NCI-H146 treated with DMSO at 0.1 percent for 48 hours (cell line): ENCODE measurements at regions not wholly inside any gene's neighbourhood (a gene's known extent, or its start where the extent isn't known, plus 50 kb on each side); places are given as distances from the start of the nearest gene placed in this dataset.
"Not testable (repeated sequence)": the region's sequence is repeated elsewhere in the genome, so short reads cannot be mapped to it uniquely, and the experiment has no call there.

ENCODE experiments used
- DNase-seq: peaks from one replicate; lab custom pipeline; 2025; ENCODE audit not compliant: unreplicated experiment; lab: John Stamatoyannopoulos, UW

DNA sequence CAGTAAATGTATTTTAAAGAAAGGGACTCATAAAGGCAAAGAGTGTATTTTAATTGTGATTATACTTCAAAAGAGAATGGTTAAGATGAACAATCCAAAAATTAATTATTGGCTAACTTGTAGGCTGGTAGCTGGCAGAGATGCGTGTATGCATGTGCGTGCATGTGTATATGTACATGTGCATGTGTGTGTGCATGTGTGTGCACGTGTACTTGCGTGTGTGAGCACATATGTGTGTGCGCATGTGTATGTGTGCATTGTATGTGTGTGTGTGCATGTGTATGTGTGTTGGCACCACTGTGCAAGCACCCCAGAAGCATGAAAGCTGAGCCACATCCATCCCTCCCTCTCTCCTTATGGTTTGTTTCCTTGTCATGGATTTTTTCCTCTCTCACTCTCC lies 83.0 kb upstream of the SLC1A3 start:
- DNase-seq = no peak

DNA sequence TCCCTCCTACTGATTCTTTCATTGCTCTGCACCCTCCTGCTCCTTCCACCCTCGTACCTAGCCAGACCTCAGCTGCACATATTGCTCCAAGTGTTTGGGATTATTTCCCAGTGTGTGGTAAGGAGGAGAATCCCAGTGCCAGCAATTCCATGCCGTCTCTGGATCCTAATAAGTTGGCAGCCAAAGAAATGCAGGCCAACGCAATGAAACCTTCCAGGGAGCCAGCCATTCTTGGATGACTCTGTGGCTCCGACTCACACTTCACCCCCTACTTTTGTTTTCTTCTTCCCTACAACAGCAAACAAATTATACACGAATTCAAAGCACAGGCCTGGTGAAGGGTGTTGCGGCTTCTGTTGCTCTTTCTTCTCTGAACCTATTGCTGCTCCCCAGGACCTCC lies 82.5 kb upstream of the SLC1A3 start:
- no peak for DNase-seq

DNA sequence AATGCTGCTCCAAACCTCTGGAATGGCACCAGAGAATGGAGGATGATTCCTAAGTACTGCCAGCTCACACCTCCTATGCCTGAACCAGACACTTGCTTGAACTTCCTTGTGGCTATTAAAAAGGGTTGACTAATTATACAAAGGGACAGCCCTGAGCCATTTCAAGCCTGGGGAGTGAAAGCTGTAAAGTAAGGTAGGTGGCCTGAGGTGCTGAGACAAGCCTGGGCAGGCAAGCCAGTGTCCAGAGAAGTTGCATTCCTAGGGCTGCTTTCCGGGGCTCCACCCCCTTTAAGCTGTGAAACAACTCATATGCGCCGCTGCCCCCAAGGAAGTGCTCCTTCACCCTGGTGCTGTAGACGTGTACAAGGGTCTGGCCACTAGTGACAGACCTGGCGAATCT lies 79.9 kb upstream of the SLC1A3 start:
- DNase-seq = no peak

DNA sequence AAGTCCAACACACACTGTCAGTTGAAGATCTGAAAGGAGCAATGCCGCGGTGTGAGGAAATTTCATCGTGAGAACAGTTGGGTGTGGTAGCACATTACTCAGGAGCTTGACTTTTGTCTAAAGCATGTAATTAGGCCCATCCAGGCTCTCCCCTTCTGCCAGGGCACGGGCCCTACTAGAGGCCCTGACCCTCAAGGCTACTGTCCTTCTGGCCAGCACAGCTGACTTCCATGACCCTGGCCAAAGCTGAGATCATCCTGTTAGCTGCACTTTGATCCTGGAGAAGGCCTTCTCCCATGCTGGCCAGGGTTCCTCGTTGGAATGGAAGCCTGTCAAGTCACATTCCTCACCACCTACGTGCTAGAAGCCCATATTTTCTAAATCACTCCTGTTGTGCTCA lies 77.8 kb upstream of the SLC1A3 start:
- no peak for DNase-seq

DNA sequence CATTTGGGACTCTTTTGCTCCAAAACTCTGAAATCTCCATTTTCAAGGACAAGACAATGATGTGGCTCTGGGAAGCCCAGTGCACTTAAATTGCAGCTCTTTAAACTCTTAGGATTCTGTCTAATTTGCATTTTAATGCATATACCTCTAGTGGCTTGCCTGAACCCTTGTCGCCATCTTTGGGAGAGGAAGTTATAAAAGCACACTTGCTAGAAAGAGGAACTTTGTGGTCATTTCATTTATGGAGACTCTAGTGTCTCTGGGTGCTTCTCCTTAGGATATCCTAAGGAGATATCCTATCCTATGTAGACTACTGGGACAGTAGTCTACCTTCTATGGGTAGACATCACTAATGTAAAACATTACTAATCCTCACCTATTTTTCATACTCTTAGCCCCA lies 77.3 kb upstream of the SLC1A3 start:
- DNase-seq = no peak

DNA sequence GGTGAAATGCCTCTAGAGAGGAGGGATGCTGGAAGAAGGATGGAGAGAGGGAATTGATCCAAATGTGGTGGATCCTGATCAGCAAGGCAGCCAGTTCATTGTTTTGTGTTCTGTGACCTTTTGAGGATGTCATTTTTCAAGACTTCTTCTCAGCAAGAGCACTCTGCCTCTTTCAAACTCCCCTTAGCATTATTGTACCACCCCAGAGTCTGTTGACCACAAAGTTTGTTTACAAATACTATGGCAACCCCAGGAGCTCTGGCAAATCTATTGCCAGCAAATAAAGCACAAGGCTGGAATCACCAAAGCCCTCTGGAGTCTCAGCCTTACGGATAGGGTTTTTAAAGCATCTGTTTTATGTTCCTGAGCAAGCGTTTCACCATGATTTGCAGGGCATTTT lies 76.2 kb upstream of the SLC1A3 start:
- no peak for DNase-seq

DNA sequence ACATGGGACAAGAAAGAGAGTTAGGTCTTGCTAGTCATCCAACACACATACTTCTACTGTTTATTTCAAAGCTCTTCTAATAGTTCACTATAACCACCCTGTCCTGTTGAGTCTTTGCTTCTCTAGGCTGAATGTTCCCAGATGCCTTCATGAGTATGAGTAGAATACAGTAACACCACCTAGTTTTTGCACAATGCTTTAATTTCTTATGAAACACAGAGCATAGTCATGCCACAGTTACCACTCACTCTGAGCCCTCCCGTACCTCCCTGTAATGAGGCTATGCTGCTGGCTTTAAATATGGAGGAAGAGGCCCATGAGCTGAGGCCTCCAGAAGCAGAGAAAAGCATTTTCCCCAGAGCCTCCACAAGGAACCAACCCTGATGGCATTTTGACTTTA lies 75.0 kb upstream of the SLC1A3 start:
- DNase-seq = no peak

DNA sequence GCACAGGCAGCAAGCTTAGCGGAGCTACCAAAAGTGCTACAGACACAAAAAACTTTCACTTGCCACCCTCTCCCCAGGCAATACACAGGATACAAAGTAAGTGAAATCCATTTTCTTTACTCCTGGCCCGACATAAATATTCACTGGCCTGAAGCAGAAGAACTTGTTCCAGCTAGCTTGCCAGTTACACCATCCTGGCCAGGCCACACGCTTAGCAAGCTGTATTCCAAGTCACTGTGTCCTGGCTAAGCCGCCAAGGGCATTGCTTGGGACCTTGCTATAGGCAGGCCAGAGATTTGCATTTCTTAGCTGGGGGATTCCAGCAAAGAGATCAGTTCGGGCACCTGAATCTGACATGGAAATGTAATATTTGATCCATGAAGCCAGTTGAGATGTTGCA lies 71.0 kb upstream of the SLC1A3 start:
- no peak for DNase-seq

DNA sequence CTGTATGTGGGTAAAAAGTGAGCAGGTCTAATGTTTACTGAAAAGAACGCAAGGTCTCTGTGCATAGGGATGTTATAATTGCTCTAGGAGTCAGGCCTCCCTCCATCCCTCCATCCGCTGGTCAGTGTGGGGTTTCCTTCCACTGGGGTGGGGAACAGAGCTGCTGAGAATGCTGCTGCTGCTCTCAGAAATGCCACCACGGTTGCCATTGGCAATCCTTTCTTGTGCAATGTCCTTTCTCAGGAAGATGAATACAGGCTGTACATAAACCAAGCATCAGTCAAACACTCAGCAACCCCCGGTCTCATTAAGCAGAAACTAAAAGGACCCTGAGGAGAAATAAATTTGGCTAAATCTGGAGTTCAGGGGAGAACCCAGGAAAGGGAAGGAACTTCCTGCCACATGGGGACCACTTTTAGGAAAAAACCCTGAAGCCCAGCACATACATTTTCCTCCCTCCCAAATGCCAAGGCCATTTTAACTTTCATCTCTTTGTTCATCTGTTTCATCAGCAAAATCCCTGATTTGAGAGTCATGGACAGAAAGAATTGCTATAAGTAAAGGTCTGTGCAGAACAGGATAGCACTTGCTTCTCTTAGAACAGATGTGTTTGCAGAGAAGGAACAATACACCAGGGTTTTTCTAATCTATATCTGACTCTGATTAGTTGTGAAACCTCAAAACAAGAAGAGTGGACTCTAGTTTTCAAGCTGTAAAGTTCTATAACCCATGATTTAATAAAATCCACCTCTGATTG lies 70.4 kb upstream of the SLC1A3 start:
- no peak for DNase-seq

DNA sequence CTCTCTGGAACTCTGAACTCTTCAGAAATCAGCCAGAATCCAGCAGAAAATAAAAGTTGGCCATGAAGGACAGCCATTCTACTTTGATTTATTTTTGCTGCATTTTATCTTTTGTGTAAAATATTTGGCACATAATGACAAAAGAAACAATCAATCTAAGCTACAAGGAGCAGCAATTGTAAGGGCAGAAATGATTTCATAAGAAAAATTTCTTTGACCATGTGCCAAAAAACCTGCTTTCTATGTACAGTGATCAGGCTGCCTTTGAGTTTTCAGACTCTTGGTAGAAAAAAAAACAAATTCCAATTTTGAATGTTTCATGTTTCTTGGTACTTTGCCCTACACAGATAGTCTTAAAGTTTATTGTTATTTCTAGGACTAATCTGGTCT lies 69.8 kb upstream of the SLC1A3 start:
- no peak for DNase-seq

DNA sequence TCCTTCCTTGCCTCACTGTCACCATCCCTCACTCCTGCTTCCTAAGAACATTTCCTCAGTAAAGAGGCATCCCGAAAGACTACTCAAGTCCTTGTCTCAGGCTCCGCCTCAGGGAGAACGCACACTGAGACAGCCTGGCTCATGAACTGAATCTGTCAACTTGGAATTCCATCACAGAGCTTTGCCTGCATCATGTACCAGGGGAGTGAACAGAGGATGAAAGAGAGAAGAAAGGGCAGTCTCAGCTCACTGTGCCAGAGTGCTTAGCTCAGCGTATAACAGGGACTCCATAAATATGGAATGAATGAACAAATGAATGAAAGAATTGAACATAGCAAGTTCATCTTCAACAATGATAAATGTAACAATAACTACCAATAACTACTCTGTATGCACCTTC lies 68.7 kb upstream of the SLC1A3 start:
- DNase-seq = no peak

DNA sequence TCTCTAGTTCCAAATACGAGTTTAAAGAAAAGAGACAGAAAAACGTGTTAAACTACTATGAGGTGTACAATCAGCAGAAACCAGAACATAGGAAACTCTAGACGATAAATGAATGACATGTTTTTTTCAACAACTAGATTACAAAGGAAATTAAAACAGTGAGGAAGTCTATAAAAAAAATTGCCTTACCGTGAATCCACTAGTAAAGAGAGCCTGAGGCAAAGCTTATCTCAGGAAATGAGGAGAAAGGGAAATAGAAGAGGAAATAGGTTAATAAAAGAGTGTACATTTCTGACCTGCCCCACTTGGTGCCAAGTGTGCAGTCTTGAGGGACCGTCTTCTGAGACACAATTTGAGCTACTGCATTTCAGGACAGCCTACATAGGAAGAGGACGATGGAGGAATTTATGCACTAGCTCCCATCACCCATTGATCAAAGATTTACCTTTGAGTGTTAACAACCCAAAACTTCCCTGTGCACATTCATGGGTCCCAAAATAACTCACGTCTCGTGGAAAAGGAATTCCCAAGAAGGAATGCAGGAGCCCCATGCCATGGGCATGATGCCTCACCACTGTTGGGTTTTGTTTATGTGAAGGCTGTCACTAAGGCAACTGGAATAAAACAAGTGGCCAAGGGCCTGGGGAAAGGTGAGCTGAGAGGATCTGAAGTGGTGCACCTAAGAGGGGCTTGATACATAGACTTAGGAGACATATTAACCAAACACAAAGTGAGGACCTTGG lies 53.6 kb upstream of the SLC1A3 start:
- DNase-seq = no peak

DNA sequence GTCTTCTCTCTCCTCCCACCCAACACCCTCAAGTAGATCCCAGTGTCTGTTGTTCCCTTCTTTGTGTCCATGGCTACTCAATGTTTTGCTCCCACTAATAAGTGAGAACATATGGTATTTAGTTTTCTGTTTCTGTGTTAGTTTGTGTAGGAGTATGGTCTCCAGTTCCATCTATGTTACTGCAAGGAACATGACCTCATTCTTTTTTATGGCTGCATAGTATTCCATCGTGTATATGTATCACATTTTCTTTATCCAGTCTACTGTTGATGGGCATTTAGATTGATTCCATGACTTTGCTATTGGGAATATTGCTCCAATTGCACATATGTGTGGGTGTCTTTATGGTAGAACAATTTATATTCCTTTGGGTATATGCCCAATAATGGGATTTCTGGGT lies 51.4 kb upstream of the SLC1A3 start:
- DNase-seq = not testable (repeated sequence)
